ENCODE measurements at regions not wholly inside any gene's neighbourhood (a gene's known extent, or its start where the extent isn't known, plus 50 kb on each side); places are given as distances from the start of the nearest gene placed in this dataset.

GRCh38 chr5:8094304-8094703 is 225.4 kb downstream of the MTRR start:
- intact Hi-C loops (cut with DNase I; ENCODE audit: low total_unique reads): no loop called here
- 84 to 86% methylated on average over 3 of the region's 3 CpGs for WGBS, 2 donors
- DNase-seq (ENCODE audit: low spot score in 2 of 2): no peak
- no peak for TF ChIP-seq POLR2A (IDR thresholded peaks at IDR 0.05)
- TF ChIP-seq CTCF (IDR thresholded peaks at IDR 0.05): no peak
- no peak overlapping the region for H3K4me3 ChIP-seq (ENCODE audit: low read depth, poor library complexity, severe bottlenecking)

GRCh38 chr5:8097146-8097545 is 228.2 kb downstream of the MTRR start:
- TF ChIP-seq CTCF (IDR thresholded peaks at IDR 0.05) (no peak), POLR2A (IDR thresholded peaks at IDR 0.05) (no peak)

GRCh38 chr5:8098081-8098480 is 229.1 kb downstream of the MTRR start:
- no peak overlapping the region for H3K4me3 ChIP-seq (ENCODE audit: low read depth, poor library complexity, severe bottlenecking)
- TF ChIP-seq CTCF (IDR thresholded peaks at IDR 0.05) (no peak), POLR2A (IDR thresholded peaks at IDR 0.05) (no peak)
- intact Hi-C loops (cut with DNase I; ENCODE audit: low total_unique reads): no loop called here
- 74 to 85% methylated on average over 2 of the region's 2 CpGs for WGBS, 2 donors
- DNase-seq (ENCODE audit: low spot score in 2 of 2): no peak

More at GRCh38 chr5:8097146-8097545, 228.2 kb downstream of the MTRR start:
- no peak for DNase-seq (ENCODE audit: low spot score in 2 of 2)
- no peak overlapping the region for H3K4me3 ChIP-seq (ENCODE audit: low read depth, poor library complexity, severe bottlenecking)
- intact Hi-C loops (cut with DNase I; ENCODE audit: low total_unique reads): no loop called here
- 91 to 96% methylated on average over 3 of the region's 3 CpGs for WGBS, 2 donors

GRCh38 chr5:8102714-8103113 is 233.8 kb downstream of the MTRR start:
- intact Hi-C loops (cut with DNase I; ENCODE audit: low total_unique reads): no loop called here
- no peak for DNase-seq (ENCODE audit: low spot score in 2 of 2)
- H3K4me3 ChIP-seq (ENCODE audit: low read depth, poor library complexity, severe bottlenecking): no peak overlapping the region
- 82 to 83% methylated on average over 1 of the region's 1 CpG for WGBS, 2 donors
- no peak for TF ChIP-seq CTCF (IDR thresholded peaks at IDR 0.05)

- H3K4me3 ChIP-seq (ENCODE audit: low read depth, poor library complexity, severe bottlenecking): no peak overlapping the region
- DNase-seq (ENCODE audit: low spot score in 2 of 2): no peak
- WGBS, 2 donors: 72 to 85% methylated on average over 3 of the region's 3 CpGs
- intact Hi-C loops (cut with DNase I; ENCODE audit: low total_unique reads): no loop called here
- TF ChIP-seq POLR2A (IDR thresholded peaks at IDR 0.05) (no peak), CTCF (IDR thresholded peaks at IDR 0.05) (no peak)
Measured at GRCh38 chr5:8114597-8115266, 245.8 kb downstream of the MTRR start.

- no peak for TF ChIP-seq POLR2A (IDR thresholded peaks at IDR 0.05)
- TF ChIP-seq CTCF (IDR thresholded peaks at IDR 0.05): no peak
- DNase-seq (ENCODE audit: low spot score in 2 of 2): no peak
- WGBS, 2 donors: 29 to 39% methylated on average over 3 of the region's 3 CpGs
Measured at GRCh38 chr5:8123559-8123958, 254.6 kb downstream of the MTRR start.

More at GRCh38 chr5:8123559-8123958, 254.6 kb downstream of the MTRR start:
- intact Hi-C loops (cut with DNase I; ENCODE audit: low total_unique reads): no loop called here
- H3K4me3 ChIP-seq (ENCODE audit: low read depth, poor library complexity, severe bottlenecking): no peak overlapping the region

All from lower leg skin (tissue), 4 donors.